T-helper 2 cell treated with Interferon-gamma antibody and Interleukin-4, amounts not matched to agents 5 μg/mL and 100 μg/mL, for 36 hours (primary cell): ENCODE measurements at regions not wholly inside any gene's neighbourhood (a gene's known extent, or its start where the extent isn't known, plus 50 kb on each side); places are given as distances from the start of the nearest gene placed in this dataset.
"Not testable (repeated sequence)": the region's sequence is repeated elsewhere in the genome, so short reads cannot be mapped to it uniquely, and the experiment has no call there.

Experiments
- DNase-seq: peaks from one replicate; pipeline ENCODE4 v3.0.0; 2021; ENCODE audit warnings: low spot score
- H3K27ac Mint-ChIP-seq: one replicate; pipeline ENCODE4 v1.8.0; 2021; ENCODE audit warnings: mild to moderate bottlenecking, mixed read lengths
- H3K27me3 Mint-ChIP-seq: one replicate; pipeline ENCODE4 v1.8.0; 2021; ENCODE audit warnings: low read depth, mixed read lengths
- H3K36me3 Mint-ChIP-seq: one replicate; pipeline ENCODE4 v1.8.0; 2021; ENCODE audit warnings: low read depth, mixed read lengths
- H3K4me1 Mint-ChIP-seq: one replicate; pipeline ENCODE4 v1.8.0; 2021; ENCODE audit warnings: low read depth, mixed read lengths
- H3K4me3 Mint-ChIP-seq: one replicate; pipeline ENCODE4 v1.8.0; 2022; ENCODE audit warnings: mild to moderate bottlenecking, moderate library complexity, mixed read lengths
- H3K9me3 Mint-ChIP-seq: one replicate; pipeline ENCODE4 v1.8.0; 2021; ENCODE audit warnings: mixed read lengths

- Mint-ChIP-seq H3K27ac (no peak overlapping the region), H3K36me3 (no peaks in the 10 kb centered on the region), H3K4me1 (peaks cover 2% of the 10 kb centered on the region), H3K4me3 (no peak overlapping the region), H3K27me3 (peaks cover 20% of the 10 kb centered on the region), H3K9me3 (no peaks in the 10 kb centered on the region)
- no peak for DNase-seq
Observed at GRCh38 chr14:106642090-106642489, 1115.7 kb downstream of the TMEM121 start.

DNA sequence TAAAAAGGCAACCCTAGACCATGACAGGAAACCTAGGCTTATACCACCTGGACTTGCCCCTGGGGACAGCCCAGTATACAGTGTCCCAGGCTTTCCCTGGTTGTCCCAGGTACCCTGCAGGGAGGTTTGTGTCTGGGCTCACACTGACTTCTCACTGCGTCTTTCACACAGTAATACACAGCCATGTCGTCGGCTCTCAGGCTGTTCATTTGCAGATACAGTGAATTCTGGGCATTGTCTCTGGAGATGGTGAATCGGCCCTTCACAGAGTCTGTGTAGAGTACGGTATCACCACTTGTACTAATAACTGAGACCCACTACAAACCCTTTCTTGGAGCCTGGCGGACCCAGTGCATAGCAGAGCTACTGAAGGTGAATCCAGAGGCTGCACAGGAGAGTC is 1116.6 kb downstream of the TMEM121 start:
- DNase-seq: not testable (repeated sequence)

DNA sequence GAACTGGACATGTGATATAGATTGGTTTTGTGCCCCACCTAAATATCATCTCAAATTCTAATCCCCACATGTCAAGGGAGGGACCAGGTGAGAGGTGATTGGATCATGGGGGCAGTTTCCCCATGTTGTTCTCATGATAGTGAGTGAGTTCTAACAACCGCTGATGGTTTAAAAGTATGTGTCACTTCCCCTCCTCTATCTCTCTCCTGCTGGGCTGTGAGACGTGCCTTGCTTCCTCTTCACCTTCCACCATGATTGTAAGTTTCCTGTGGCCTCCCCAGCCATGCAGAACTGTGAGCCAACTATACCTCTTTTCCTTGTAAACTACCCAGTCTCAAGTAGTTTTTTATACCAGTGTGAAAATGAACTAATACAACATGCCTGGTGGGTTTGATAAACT is 1122.5 kb downstream of the TMEM121 start:
- H3K27ac Mint-ChIP-seq, H3K4me3 Mint-ChIP-seq, H3K36me3 Mint-ChIP-seq, DNase-seq, H3K4me1 Mint-ChIP-seq: not testable (repeated sequence)
- peaks cover 11% of the 10 kb centered on the region for H3K9me3 Mint-ChIP-seq
- peaks cover 43% of the 10 kb centered on the region for H3K27me3 Mint-ChIP-seq

More for the DNA sequence above, 1116.6 kb downstream of the TMEM121 start:
- H3K36me3 Mint-ChIP-seq, H3K27ac Mint-ChIP-seq, H3K9me3 Mint-ChIP-seq, H3K4me3 Mint-ChIP-seq, H3K4me1 Mint-ChIP-seq: not testable (repeated sequence)
- peaks cover 20% of the 10 kb centered on the region for H3K27me3 Mint-ChIP-seq

- peaks cover 6% of the 10 kb centered on the region for H3K4me1 Mint-ChIP-seq
- peaks cover 2% of the 10 kb centered on the region for H3K36me3 Mint-ChIP-seq
- H3K4me3 Mint-ChIP-seq: no peak overlapping the region
- peaks cover 47% of the 10 kb centered on the region for H3K27me3 Mint-ChIP-seq
- peaks cover 11% of the 10 kb centered on the region for H3K9me3 Mint-ChIP-seq
- no peak overlapping the region for H3K27ac Mint-ChIP-seq
- no peak for DNase-seq
Observed at GRCh38 chr14:106651016-106651415, 1124.6 kb downstream of the TMEM121 start.

GRCh38 chr14:106652494-106652893 is 1126.1 kb downstream of the TMEM121 start:
- Mint-ChIP-seq H3K27me3 (peaks cover 51% of the 10 kb centered on the region), H3K36me3 (peaks cover 2% of the 10 kb centered on the region), H3K27ac (no peak overlapping the region), H3K4me1 (peaks cover 14% of the 10 kb centered on the region), H3K9me3 (peaks cover 11% of the 10 kb centered on the region), H3K4me3 (no peak overlapping the region)
- no peak for DNase-seq

DNA sequence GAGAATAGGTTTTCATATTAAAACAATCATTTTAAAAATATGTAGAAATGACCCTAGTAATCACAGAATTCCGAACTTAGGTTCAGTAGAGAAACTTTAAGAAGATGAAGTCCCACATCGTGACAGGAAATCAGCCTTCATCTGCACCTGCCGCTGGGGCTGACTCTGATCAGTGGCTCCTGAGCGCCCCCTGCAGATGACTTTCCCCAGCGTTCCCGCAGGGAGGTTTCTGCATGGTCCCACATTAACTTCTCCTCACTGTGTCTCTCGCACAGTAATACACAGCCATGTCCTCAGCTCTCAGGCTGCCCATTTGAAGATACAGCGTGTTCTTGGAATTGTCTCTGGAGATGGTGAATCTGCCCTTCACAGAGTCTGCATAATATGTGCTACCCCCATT is 1131.1 kb downstream of the TMEM121 start:
- DNase-seq: no peak
- H3K27ac Mint-ChIP-seq: no peak overlapping the region

GRCh38 chr14:106658066-106658860 is 1131.9 kb downstream of the TMEM121 start:
- not testable (repeated sequence) for H3K4me3 Mint-ChIP-seq, H3K36me3 Mint-ChIP-seq, H3K9me3 Mint-ChIP-seq, H3K27ac Mint-ChIP-seq, DNase-seq
- Mint-ChIP-seq H3K4me1 (peaks cover 29% of the 10 kb centered on the region), H3K27me3 (peaks cover 27% of the 10 kb centered on the region)

More for the DNA sequence above, 1131.1 kb downstream of the TMEM121 start:
- Mint-ChIP-seq H3K4me3 (peak overlapping the region; percentile 7), H3K9me3 (no peaks in the 10 kb centered on the region), H3K36me3 (no peaks in the 10 kb centered on the region), H3K27me3 (peaks cover 27% of the 10 kb centered on the region), H3K4me1 (peaks cover 28% of the 10 kb centered on the region)

- Mint-ChIP-seq H3K4me1 (peaks cover 25% of the 10 kb centered on the region), H3K27me3 (peaks cover 23% of the 10 kb centered on the region)
- H3K27ac Mint-ChIP-seq, H3K36me3 Mint-ChIP-seq, H3K9me3 Mint-ChIP-seq, H3K4me3 Mint-ChIP-seq: not testable (repeated sequence)
- peak; percentile 37 for DNase-seq
Observed at GRCh38 chr14:106661561-106661960, 1135.2 kb downstream of the TMEM121 start.

DNA sequence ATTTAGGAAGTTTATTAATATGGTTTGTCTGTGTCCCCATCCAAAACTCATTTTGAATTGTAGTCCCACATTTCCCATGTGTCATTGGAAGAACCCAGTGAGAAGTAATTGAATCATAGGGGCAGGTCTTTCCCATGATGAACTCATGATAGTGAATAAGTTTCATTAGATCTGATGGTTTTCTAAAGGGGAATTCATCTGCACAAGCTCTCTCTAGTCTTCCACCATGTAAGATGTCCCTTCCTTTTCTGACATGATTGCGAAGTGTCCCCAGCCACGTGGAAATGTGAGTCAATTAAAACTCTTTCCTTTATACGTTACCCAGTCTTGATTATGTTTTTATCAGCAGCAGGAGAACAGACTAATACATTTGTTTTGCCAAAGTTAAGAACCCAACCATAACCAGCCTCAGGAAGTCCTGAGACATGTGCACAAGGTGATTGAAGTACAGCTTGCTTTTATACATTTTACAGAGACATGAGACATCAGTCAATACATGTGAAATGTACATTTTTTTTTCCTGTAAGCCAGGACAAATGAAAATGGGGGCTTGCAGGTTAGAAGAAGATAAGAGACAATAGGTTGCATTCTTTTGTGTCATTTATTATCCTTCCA is 1136.7 kb downstream of the TMEM121 start:
- H3K36me3 Mint-ChIP-seq: no peaks in the 10 kb centered on the region
- peaks cover 33% of the 10 kb centered on the region for H3K27me3 Mint-ChIP-seq
- peaks cover 15% of the 10 kb centered on the region for H3K4me1 Mint-ChIP-seq
- H3K27ac Mint-ChIP-seq: no peak overlapping the region
- H3K4me3 Mint-ChIP-seq: no peak overlapping the region
- no peak for DNase-seq
- no peaks in the 10 kb centered on the region for H3K9me3 Mint-ChIP-seq

GRCh38 chr14:106663805-106664410 is 1137.5 kb downstream of the TMEM121 start:
- H3K4me3 Mint-ChIP-seq, H3K9me3 Mint-ChIP-seq, H3K27ac Mint-ChIP-seq, H3K36me3 Mint-ChIP-seq: not testable (repeated sequence)
- peaks cover 36% of the 10 kb centered on the region for H3K27me3 Mint-ChIP-seq
- H3K4me1 Mint-ChIP-seq: peaks cover 10% of the 10 kb centered on the region
- peak; percentile 79 for DNase-seq

DNA sequence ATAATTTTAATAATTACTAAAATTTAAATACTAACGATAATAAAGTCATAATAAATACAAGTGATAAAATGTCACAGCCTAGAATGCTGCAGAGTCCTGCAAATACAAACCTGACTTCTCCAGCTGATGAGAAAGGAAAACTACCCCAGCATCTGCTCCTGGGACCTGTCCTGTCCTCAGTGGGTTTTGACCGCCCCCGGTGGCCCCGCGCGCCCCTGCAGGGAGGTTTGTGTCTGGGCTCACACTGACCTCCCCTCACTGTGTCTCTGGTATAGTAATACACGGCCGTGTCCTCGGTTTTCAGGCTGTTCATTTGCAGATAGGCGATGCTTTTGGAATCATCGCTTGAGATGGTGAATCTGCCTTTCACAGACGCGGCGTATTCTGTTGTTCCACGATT is 1139.4 kb downstream of the TMEM121 start:
- Mint-ChIP-seq H3K4me3 (no peak overlapping the region), H3K27ac (no peak overlapping the region), H3K36me3 (no peaks in the 10 kb centered on the region), H3K4me1 (peaks cover 10% of the 10 kb centered on the region), H3K9me3 (no peaks in the 10 kb centered on the region), H3K27me3 (peaks cover 43% of the 10 kb centered on the region)
- DNase-seq: peak; percentile 25

GRCh38 chr14:106666341-106666740 is 1140.0 kb downstream of the TMEM121 start:
- Mint-ChIP-seq H3K27ac (no peak overlapping the region), H3K36me3 (no peaks in the 10 kb centered on the region)

GRCh38 chr14:106670011-106670410 is 1143.6 kb downstream of the TMEM121 start:
- peaks cover 44% of the 10 kb centered on the region for H3K27me3 Mint-ChIP-seq
- no peaks in the 10 kb centered on the region for H3K9me3 Mint-ChIP-seq
- H3K4me1 Mint-ChIP-seq: peaks cover 2% of the 10 kb centered on the region
- no peak overlapping the region for H3K27ac Mint-ChIP-seq
- H3K36me3 Mint-ChIP-seq: no peaks in the 10 kb centered on the region
- H3K4me3 Mint-ChIP-seq: no peak overlapping the region
- no peak for DNase-seq

More at GRCh38 chr14:106666341-106666740, 1140.0 kb downstream of the TMEM121 start:
- H3K9me3 Mint-ChIP-seq: no peaks in the 10 kb centered on the region
- no peak for DNase-seq
- H3K4me1 Mint-ChIP-seq: peaks cover 10% of the 10 kb centered on the region
- no peak overlapping the region for H3K4me3 Mint-ChIP-seq
- peaks cover 45% of the 10 kb centered on the region for H3K27me3 Mint-ChIP-seq

- H3K27ac Mint-ChIP-seq, H3K4me1 Mint-ChIP-seq, H3K36me3 Mint-ChIP-seq, DNase-seq, H3K4me3 Mint-ChIP-seq, H3K9me3 Mint-ChIP-seq: not testable (repeated sequence)
- peaks cover 35% of the 10 kb centered on the region for H3K27me3 Mint-ChIP-seq
Observed at GRCh38 chr14:106674093-106674492, 1147.7 kb downstream of the TMEM121 start.
